HG03064 (cell line): ENCODE measurements at regions not wholly inside any gene's neighbourhood (a gene's known extent, or its start where the extent isn't known, plus 50 kb on each side); places are given as distances from the start of the nearest gene placed in this dataset.

Source experiments
- ATAC-seq: cut with Tn5 transposase; IDR thresholded peaks from one replicate; pipeline ENCODE4 v1.9.1; 2021; ENCODE audit warnings: low read depth; ENCODE audit not compliant: unreplicated experiment

DNA sequence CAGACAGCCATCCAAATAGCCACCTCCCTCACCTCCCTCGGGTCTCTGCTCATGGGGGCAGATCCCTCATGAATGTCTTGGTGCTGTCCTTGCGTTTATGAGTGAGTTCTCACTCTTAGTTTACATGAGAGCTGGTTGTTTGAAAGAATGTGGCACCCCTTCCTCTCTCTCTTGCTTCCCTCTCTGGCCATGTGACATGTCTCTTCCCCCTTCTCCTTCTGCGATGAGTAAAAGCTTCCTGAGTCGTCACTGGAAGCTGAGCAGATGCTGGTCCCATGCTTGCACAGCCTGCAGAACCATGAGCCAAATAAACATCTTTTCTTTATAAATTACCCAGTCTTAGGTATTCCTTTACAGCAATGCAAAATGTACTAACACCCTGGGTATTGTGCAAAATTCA is 208.7 kb downstream of the LACC1 start:
- no peak for ATAC-seq

GRCh38 chr13:44088991-44089413 is 209.3 kb downstream of the LACC1 start:
- ATAC-seq = no peak

DNA sequence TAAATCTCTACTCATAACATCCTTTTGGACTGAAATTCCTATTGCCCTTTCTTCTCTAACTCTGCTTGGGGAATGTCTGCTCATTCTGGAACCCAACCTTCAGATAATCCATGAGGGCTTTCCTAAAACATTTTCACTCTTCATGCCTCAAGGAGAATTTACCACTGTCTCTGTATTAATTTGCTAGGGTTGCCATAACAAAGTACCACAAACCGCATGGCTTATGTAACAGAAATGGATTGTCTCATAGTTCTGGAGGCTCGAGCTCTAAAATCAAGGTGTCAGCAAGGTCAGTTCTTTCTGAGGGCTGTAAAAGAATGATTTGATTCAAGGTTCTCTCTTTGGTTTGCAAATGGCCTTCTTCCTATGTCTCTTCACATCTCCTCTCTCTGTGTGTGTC is 209.7 kb downstream of the LACC1 start:
- ATAC-seq = no peak

DNA sequence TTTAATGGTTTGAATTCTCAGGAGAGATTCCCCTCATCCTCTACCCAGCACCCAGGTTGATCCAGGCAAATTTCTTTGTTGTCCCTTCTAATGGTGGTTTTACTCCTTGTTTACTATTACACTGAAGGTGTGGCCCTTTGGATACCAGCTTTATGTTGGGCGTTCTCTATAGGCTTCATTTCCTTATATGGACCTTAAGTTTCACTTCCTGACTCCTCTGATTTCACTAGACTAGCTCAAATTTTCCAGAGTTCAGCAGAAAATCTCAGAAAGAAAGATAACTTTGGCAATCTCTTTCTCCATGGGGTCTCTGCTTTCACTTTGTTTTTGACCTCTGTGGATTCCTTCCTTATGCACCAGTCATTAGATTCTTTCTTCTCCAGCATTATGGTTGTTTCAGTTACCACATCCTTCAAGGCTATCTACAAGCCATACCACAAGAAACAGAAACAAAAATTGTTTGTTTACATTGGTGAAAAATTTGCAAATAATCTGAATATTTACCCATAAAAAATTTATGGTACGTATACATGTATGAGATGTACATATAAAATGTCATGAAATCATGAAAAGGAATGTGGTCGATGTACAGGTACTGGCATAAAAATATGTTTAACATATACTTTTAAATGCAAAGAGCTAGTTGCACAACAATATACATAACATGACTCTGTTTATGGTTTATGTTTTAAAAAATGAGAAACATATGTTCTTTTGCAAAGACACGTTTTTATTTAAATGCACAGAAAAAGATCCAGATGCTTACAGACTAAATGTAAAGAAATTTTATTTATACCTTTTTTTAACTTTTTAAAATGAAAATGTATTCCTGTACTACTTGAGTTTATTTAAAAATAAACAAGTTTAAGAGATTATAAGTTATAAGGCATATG is 212.6 kb downstream of the LACC1 start:
- no peak for ATAC-seq

DNA sequence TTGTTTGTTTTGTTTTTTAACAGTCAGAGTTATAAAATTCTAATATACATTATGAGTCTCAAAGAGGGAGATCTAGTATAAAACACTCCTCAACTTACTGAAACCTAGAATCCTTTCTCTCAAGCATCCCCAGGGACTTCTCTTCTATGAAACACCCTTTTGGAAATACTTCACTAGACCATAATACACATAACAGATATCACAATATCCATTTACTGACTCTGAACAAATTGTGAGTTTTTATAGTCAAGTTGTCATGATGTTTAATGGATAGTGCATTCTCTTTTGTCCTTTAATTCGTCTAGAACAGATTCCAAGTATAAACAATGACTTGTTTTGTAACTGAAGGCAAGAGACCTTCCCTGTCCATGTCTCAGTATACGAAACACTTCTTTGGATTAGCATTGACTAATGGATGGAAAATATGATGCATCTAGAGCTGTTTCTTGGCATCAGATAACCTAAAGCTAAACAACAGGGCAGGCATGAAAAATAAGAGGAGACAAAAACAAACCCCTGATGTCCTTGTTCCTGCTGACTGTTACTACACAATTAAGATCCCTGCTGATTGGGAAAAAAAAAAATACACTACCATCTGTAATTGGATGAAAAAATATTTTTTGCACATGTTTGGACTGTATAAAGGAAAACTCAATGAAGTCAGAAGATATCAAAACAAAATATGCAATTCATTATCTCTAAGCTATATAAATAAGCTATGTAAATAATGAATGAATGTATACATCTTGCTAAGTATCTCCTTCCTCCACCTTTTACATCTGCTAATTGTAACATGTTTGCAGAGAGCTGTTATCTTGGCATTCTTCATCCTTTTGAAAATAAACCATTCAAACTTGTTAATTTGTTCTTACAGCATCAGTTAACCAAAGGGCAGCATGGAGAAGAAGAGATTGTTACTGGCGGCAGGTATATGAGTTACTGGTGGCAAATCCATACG is 214.2 kb downstream of the LACC1 start:
- ATAC-seq = no peak

DNA sequence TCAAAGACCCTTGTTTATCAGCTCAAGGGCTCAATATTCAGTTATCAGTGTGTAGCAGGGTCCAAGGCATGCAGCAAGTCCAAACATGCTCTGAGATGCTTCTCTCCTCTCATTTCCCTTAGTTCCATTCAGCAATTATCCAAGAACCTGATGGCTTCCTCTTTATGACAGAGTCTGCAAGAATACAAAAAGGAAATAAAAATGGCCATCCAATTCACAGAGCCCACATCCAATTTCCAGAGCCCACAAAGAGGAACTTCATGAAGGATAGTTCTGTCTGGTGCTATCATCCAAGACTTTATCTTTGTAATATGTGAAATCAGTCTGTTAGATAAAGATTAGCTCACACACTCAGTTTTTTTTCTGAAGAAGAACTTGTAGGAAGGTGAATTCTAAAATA is 217.2 kb downstream of the LACC1 start:
- no peak for ATAC-seq

GRCh38 chr13:44098559-44098958 is 218.9 kb downstream of the LACC1 start:
- ATAC-seq = no peak

DNA sequence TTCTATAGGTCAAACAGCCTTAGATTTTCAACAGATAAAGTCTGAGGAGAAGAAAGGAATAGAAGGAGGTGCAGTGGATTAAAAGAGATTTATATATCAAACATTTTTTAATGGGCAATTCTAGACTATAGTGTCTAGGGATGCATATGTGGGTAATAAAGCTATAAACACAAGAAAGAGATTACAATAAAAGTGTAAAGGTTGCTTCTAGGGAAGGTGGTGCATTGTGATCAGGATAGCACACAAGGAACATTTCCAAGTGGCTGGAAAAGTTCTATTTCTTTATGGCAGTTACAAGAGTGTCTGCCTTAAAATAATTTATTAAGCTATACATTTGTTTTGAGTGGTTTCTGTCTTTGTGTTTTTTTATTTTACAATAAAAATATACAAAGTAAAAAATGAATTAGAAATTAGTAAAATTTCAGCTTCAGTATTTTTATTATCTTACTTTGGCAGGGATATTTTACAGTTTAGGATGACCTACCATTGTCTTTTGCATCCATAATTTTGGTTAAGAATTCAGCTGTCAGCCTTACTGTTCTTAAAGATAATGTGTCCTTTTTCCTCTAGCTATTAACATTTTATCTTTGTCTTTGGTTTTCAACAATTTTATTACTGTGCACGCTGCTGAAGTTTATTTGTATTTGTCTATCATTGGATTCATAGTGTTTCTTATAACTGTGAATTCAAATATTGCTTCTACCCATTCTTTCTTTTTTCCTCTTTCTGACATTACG is 221.8 kb downstream of the LACC1 start:
- no peak for ATAC-seq

- ATAC-seq = no peak
Observed at GRCh38 chr13:44103429-44104196, 223.9 kb downstream of the LACC1 start.

- no peak for ATAC-seq
Observed at GRCh38 chr13:44104197-44104490, 224.4 kb downstream of the LACC1 start.

GRCh38 chr13:44104969-44105368 is 225.3 kb downstream of the LACC1 start:
- no peak for ATAC-seq

DNA sequence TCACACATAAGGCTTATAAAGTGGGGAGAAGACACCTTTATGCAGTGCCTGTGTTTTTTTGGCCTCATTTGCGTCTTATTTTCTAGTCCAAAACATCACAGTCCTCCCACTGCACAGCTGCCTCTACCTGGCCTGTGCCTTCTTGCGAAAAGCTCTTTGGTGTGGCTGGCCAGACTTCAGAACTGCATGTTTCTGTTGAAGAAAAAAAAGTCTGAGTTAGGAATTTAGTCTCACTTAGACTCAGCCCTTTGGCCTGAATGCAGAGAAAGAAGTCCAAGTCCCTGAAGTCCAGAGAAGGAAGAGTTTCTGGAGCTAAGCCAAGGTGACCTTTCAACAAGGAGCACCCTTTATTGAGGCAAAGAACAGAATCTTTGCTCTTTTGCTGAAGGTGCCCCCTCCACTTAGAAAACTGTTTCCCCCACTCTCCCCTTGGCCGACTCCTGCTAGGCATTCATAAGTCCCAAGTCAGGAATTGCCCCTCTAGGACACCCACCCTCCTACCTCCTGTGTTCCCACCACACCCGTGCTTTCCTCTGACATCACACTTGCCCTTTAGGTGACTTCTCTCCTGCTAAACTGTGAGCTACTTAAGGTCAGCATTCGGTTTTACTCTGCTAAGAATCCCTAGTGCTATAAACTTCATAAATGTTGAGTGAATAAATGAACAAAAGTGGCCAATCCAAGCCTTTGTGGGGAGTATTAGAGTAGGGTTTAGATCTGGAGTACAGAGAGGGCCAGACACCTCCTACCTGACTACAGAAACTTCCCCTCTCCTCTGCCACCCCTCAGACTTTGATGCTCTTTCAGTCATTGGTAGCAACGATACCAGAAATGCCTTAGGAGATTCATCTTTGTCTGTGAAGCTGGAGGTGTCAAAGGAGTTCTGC is 226.8 kb downstream of the LACC1 start:
- no peak for ATAC-seq

GRCh38 chr13:44107357-44108121 is 227.8 kb downstream of the LACC1 start:
- ATAC-seq = no peak

- ATAC-seq = no peak
Observed at GRCh38 chr13:44108331-44108858, 228.7 kb downstream of the LACC1 start.

GRCh38 chr13:44110091-44110621 is 230.5 kb downstream of the LACC1 start:
- ATAC-seq = no peak

- no peak for ATAC-seq
Observed at GRCh38 chr13:44111701-44112100, 232.0 kb downstream of the LACC1 start.

DNA sequence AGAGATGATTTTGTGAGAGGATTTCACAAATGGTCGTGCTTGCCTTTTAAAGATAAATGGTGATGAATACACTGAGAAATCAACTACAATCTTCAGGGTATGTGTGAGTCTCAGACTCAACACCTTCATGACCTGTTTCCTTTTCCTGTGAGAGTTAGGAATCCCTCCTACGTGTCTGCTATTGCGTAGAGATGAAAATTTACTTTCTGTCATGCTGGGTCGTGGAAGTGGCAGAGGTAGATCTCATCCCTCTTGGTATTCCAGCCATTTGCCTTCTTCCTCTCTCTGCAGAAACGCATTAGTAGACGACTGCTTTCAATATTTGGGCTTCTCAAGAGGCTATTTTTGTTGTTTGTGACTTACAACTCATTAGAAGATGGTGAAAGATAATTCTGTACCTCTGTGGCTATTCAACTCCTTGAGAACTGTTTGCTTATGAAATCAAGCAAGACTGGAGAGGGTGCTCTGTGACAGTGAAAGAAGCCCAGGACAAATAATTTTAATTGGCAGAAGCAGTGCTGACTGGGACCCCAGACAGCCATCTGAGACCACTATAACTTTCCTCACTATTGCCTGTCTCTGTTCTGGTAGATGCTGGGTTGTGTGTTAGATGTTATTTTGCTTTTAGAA is 233.1 kb downstream of the LACC1 start:
- no peak for ATAC-seq
